AG10803 (cell line): ENCODE measurements at regions not wholly inside any gene's neighbourhood (a gene's known extent, or its start where the extent isn't known, plus 50 kb on each side); places are given as distances from the start of the nearest gene placed in this dataset.

Experiments used
- DNase-seq: peaks from one replicate; pipeline ENCODE4 v3.0.0; 2010; ENCODE audit warnings: low read depth
- H3K4me3 ChIP-seq: 2 replicates; pipeline ENCODE4 v1.5.1; 2011; ENCODE audit warnings: mild to moderate bottlenecking, low read length, control low read depth
- CTCF ChIP-seq: conservative IDR thresholded peaks from 2 replicates; pipeline ENCODE4 v1.5.1; 2011; ENCODE audit warnings: mild to moderate bottlenecking, low read length, control low read depth, inconsistent platforms

- TF ChIP-seq CTCF: no peak
- DNase-seq: no peak
Observed at GRCh38 chr9:82558855-82559630, 503.9 kb downstream of the RASEF start.

GRCh38 chr9:82560036-82560435, 502.9 kb downstream of the RASEF start:
- TF ChIP-seq CTCF: no peak
- DNase-seq: no peak
- H3K4me3 ChIP-seq: no peak overlapping the region

More at GRCh38 chr9:82558855-82559630, 503.9 kb downstream of the RASEF start:
- H3K4me3 ChIP-seq: no peak overlapping the region

GRCh38 chr9:82560457-82560904, 502.5 kb downstream of the RASEF start:
- H3K4me3 ChIP-seq: no peak overlapping the region
- DNase-seq: no peak
- TF ChIP-seq CTCF: no peak

- no peak overlapping the region for H3K4me3 ChIP-seq
- DNase-seq: no peak
- TF ChIP-seq CTCF: no peak
Observed at GRCh38 chr9:82563094-82563493, 499.8 kb downstream of the RASEF start.

GRCh38 chr9:82563841-82564240, 499.1 kb downstream of the RASEF start:
- H3K4me3 ChIP-seq: no peak overlapping the region
- TF ChIP-seq CTCF: no peak

GRCh38 chr9:82565188-82565969, 497.6 kb downstream of the RASEF start:
- no peak for DNase-seq
- H3K4me3 ChIP-seq: no peak overlapping the region
- no peak for TF ChIP-seq CTCF

More at GRCh38 chr9:82563841-82564240, 499.1 kb downstream of the RASEF start:
- DNase-seq: no peak
